ENCODE measurements at regions not wholly inside any gene's neighbourhood (a gene's known extent, or its start where the extent isn't known, plus 50 kb on each side); places are given as distances from the start of the nearest gene placed in this dataset.
A peak's percentile ranks its signal among the peaks of the same experiment; 100 is the strongest.
"Not testable (repeated sequence)": the region's sequence is repeated elsewhere in the genome, so short reads cannot be mapped to it uniquely, and the experiment has no call there.

- intact Hi-C loops (cut with DNase I): no loop called here
- no peak overlapping the region for H3K27ac ChIP-seq
These were observed 115.0 kb upstream of the PZP start for GRCh38 chr12:9323144-9323681.

GRCh38 chr12:9319842-9320173 lies 111.6 kb upstream of the PZP start:
- WGBS, 2 donors: 16 to 31% methylated on average over 2 to 3 of the region's 3 CpGs
- H3K4me3 ChIP-seq: no peak overlapping the region
- H3K36me3 ChIP-seq: no peaks in the 10 kb centered on the region
- no peaks in the 10 kb centered on the region for H3K27me3 ChIP-seq
- no peak overlapping the region for H3K27ac ChIP-seq
- intact Hi-C loops (cut with DNase I): no loop called here
- peaks cover 0 to 16% (median 5%) of the 10 kb centered on the region in 3 donors for H3K4me1 ChIP-seq
- H3K9me3 ChIP-seq: no peaks in the 10 kb centered on the region
- DNase-seq: no peak
- TF ChIP-seq POLR2A (IDR thresholded peaks at IDR 0.05) (no peak), CTCF (IDR thresholded peaks at IDR 0.05) (no peak)

More at GRCh38 chr12:9323144-9323681, 115.0 kb upstream of the PZP start:
- Histone ChIP-seq H3K4me3 (no peak overlapping the region), H3K4me1 (peaks cover 0 to 16% (median 5%) of the 10 kb centered on the region in 3 donors), H3K9me3 (no peaks in the 10 kb centered on the region), H3K36me3 (no peaks in the 10 kb centered on the region), H3K27me3 (no peaks in the 10 kb centered on the region)
- no peak for DNase-seq
- 74 to 83% methylated on average over 5 of the region's 5 CpGs for WGBS, 2 donors
- no peak for TF ChIP-seq POLR2A (IDR thresholded peaks at IDR 0.05)
- TF ChIP-seq CTCF (IDR thresholded peaks at IDR 0.05): no peak

GRCh38 chr12:9319044-9319841 lies 111.0 kb upstream of the PZP start:
- TF ChIP-seq POLR2A (IDR thresholded peaks at IDR 0.05) (no peak), CTCF (IDR thresholded peaks at IDR 0.05) (peak in 1 of 6 experiments; percentile 15)
- H3K27me3 ChIP-seq: no peaks in the 10 kb centered on the region
- WGBS, 2 donors: 58 to 63% methylated on average over 8 of the region's 8 CpGs
- H3K4me1 ChIP-seq: peaks cover 0 to 16% (median 5%) of the 10 kb centered on the region in 3 donors
- intact Hi-C loops (cut with DNase I): no loop called here
- no peak for DNase-seq
- no peak overlapping the region for H3K27ac ChIP-seq
- H3K36me3 ChIP-seq: no peaks in the 10 kb centered on the region
- H3K9me3 ChIP-seq: no peaks in the 10 kb centered on the region
- H3K4me3 ChIP-seq: no peak overlapping the region

- 33 to 47% methylated on average over 3 to 4 of the region's 6 CpGs for WGBS, 2 donors
- H3K4me1 ChIP-seq; H3K27me3 ChIP-seq; H3K9me3 ChIP-seq; H3K4me3 ChIP-seq; intact Hi-C loops (cut with DNase I); H3K27ac ChIP-seq; H3K36me3 ChIP-seq; DNase-seq: not testable (repeated sequence)
These were observed 105.3 kb upstream of the PZP start for GRCh38 chr12:9313479-9313878.

- H3K27ac ChIP-seq; intact Hi-C loops (cut with DNase I); H3K4me3 ChIP-seq; H3K36me3 ChIP-seq; H3K27me3 ChIP-seq; H3K4me1 ChIP-seq; DNase-seq; H3K9me3 ChIP-seq: not testable (repeated sequence)
- 82% methylated on average over 3 of the region's 28 CpGs; no CpG with 5 or more reads in 1 of the 2 donors for WGBS, 2 donors
These were observed 104.5 kb upstream of the PZP start for GRCh38 chr12:9312406-9313392.

- H3K36me3 ChIP-seq; H3K9me3 ChIP-seq; H3K27me3 ChIP-seq; H3K27ac ChIP-seq; H3K4me3 ChIP-seq; H3K4me1 ChIP-seq; DNase-seq; intact Hi-C loops (cut with DNase I): not testable (repeated sequence)
- WGBS, 2 donors: no CpG with 5 or more reads among the region's 10 CpGs
These were observed 103.3 kb upstream of the PZP start for GRCh38 chr12:9311454-9311853.

GRCh38 chr12:9310645-9311044 lies 102.5 kb upstream of the PZP start:
- intact Hi-C loops (cut with DNase I); H3K27ac ChIP-seq; H3K4me1 ChIP-seq; DNase-seq; H3K9me3 ChIP-seq; H3K27me3 ChIP-seq; H3K36me3 ChIP-seq; H3K4me3 ChIP-seq: not testable (repeated sequence)
- WGBS, 2 donors: 100% methylated on average over 2 to 3 of the region's 7 CpGs

- intact Hi-C loops (cut with DNase I); H3K27ac ChIP-seq; DNase-seq; H3K9me3 ChIP-seq; H3K27me3 ChIP-seq; H3K4me1 ChIP-seq; H3K4me3 ChIP-seq; H3K36me3 ChIP-seq: not testable (repeated sequence)
- WGBS, 2 donors: 60% methylated on average over 1 of the region's 12 CpGs; no CpG with 5 or more reads in 1 of the 2 donors
These were observed 101.6 kb upstream of the PZP start for GRCh38 chr12:9309749-9310148.

- intact Hi-C loops (cut with DNase I); H3K4me1 ChIP-seq; H3K27ac ChIP-seq; H3K9me3 ChIP-seq; H3K4me3 ChIP-seq; DNase-seq; H3K27me3 ChIP-seq: not testable (repeated sequence)
- peaks cover 0 to 12% (median 0%) of the 10 kb centered on the region in 3 donors for H3K36me3 ChIP-seq
- no CpG with 5 or more reads among the region's 2 CpGs for WGBS, 2 donors
These were observed 100.5 kb upstream of the PZP start for GRCh38 chr12:9308745-9309144.

Data from esophagus squamous epithelium (tissue), 5 donors.